ENCODE measurements at regions not wholly inside any gene's neighbourhood (a gene's known extent, or its start where the extent isn't known, plus 50 kb on each side); places are given as distances from the start of the nearest gene placed in this dataset.

DNA sequence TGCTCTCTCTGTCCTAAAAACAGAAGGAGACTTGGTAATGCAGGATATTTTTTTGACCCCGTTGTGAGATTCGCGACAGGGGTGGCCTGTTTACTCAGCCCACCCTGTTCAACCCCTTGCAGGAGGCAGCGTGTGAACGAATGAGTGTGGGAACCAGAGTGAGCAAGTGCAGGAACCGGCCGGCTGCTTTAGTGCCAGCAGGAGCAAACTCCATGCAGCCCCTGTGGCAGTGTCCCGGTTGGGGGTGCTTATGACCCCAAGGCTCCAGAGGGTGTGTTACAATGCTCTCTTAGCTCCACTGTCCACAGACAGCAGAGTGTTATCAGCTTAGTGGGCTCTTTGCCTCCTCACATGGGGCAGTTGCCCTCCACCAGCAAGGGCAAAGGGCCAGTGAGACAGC lies 225.2 kb downstream of the ETNK1 start:
- TF ChIP-seq ZNF223 (tag by site-specific recombination; IDR thresholded peaks at IDR 0.05) (no peak), ZNF423 (tag by site-specific recombination; IDR thresholded peaks at IDR 0.05) (no peak), ZNF830 (tag by site-specific recombination; IDR thresholded peaks at IDR 0.05; ENCODE audit: low read depth) (no peak), HOXC10 (CRISPR knock-in tag; IDR thresholded peaks at IDR 0.05) (no peak), OSR2 (tag by site-specific recombination; IDR thresholded peaks at IDR 0.05) (no peak)
- TF ChIP-seq, protein P1, sequence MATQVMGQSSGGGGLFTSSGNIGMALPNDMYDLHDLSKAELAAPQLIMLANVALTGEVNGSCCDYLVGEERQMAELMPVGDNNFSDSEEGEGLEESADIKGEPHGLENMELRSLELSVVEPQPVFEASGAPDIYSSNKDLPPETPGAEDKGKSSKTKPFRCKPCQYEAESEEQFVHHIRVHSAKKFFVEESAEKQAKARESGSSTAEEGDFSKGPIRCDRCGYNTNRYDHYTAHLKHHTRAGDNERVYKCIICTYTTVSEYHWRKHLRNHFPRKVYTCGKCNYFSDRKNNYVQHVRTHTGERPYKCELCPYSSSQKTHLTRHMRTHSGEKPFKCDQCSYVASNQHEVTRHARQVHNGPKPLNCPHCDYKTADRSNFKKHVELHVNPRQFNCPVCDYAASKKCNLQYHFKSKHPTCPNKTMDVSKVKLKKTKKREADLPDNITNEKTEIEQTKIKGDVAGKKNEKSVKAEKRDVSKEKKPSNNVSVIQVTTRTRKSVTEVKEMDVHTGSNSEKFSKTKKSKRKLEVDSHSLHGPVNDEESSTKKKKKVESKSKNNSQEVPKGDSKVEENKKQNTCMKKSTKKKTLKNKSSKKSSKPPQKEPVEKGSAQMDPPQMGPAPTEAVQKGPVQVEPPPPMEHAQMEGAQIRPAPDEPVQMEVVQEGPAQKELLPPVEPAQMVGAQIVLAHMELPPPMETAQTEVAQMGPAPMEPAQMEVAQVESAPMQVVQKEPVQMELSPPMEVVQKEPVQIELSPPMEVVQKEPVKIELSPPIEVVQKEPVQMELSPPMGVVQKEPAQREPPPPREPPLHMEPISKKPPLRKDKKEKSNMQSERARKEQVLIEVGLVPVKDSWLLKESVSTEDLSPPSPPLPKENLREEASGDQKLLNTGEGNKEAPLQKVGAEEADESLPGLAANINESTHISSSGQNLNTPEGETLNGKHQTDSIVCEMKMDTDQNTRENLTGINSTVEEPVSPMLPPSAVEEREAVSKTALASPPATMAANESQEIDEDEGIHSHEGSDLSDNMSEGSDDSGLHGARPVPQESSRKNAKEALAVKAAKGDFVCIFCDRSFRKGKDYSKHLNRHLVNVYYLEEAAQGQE (tag by site-specific recombination; IDR thresholded peaks at IDR 0.05), result no peak
- TF ChIP-seq, protein P2, sequence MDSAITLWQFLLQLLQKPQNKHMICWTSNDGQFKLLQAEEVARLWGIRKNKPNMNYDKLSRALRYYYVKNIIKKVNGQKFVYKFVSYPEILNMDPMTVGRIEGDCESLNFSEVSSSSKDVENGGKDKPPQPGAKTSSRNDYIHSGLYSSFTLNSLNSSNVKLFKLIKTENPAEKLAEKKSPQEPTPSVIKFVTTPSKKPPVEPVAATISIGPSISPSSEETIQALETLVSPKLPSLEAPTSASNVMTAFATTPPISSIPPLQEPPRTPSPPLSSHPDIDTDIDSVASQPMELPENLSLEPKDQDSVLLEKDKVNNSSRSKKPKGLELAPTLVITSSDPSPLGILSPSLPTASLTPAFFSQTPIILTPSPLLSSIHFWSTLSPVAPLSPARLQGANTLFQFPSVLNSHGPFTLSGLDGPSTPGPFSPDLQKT (IDR thresholded peaks at IDR 0.05; ENCODE audit: borderline replicate concordance, low read depth, low read length), result no peak
- TF ChIP-seq, protein P3, sequence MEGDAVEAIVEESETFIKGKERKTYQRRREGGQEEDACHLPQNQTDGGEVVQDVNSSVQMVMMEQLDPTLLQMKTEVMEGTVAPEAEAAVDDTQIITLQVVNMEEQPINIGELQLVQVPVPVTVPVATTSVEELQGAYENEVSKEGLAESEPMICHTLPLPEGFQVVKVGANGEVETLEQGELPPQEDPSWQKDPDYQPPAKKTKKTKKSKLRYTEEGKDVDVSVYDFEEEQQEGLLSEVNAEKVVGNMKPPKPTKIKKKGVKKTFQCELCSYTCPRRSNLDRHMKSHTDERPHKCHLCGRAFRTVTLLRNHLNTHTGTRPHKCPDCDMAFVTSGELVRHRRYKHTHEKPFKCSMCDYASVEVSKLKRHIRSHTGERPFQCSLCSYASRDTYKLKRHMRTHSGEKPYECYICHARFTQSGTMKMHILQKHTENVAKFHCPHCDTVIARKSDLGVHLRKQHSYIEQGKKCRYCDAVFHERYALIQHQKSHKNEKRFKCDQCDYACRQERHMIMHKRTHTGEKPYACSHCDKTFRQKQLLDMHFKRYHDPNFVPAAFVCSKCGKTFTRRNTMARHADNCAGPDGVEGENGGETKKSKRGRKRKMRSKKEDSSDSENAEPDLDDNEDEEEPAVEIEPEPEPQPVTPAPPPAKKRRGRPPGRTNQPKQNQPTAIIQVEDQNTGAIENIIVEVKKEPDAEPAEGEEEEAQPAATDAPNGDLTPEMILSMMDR (tag by site-specific recombination; IDR thresholded peaks at IDR 0.05), result no peak
- TF ChIP-seq, protein P4, sequence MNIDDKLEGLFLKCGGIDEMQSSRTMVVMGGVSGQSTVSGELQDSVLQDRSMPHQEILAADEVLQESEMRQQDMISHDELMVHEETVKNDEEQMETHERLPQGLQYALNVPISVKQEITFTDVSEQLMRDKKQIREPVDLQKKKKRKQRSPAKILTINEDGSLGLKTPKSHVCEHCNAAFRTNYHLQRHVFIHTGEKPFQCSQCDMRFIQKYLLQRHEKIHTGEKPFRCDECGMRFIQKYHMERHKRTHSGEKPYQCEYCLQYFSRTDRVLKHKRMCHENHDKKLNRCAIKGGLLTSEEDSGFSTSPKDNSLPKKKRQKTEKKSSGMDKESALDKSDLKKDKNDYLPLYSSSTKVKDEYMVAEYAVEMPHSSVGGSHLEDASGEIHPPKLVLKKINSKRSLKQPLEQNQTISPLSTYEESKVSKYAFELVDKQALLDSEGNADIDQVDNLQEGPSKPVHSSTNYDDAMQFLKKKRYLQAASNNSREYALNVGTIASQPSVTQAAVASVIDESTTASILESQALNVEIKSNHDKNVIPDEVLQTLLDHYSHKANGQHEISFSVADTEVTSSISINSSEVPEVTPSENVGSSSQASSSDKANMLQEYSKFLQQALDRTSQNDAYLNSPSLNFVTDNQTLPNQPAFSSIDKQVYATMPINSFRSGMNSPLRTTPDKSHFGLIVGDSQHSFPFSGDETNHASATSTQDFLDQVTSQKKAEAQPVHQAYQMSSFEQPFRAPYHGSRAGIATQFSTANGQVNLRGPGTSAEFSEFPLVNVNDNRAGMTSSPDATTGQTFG (tag by site-specific recombination; IDR thresholded peaks at IDR 0.05; ENCODE audit: borderline replicate concordance), result no peak
